A549 (cell line): ENCODE measurements at regions not wholly inside any gene's neighbourhood (a gene's known extent, or its start where the extent isn't known, plus 50 kb on each side); places are given as distances from the start of the nearest gene placed in this dataset.

Experiments
- CHD4 ChIP-seq: fragments of 200-600 bp; sonication (generic); IDR thresholded peaks from 2 replicates; pipeline ENCODE4 v1.6.1; 2016; ENCODE audit warnings: antibody characterized with exemption, mild to moderate bottlenecking, borderline replicate concordance
- CTCF ChIP-seq: fragments of >200 bp; sonication (Bioruptor Twin); formaldehyde crosslinking; IDR thresholded peaks from 3 replicates; pipeline ENCODE4 v1.5.1; 2016
- KDM1A ChIP-seq: fragments of 200-600 bp; sonication (generic); IDR thresholded peaks from 2 replicates; pipeline ENCODE4 v1.6.1; 2016; ENCODE audit warnings: low read depth, mild to moderate bottlenecking
- POLR2A ChIP-seq: IDR thresholded peaks from 2 replicates; pipeline ENCODE4 v1.6.1; 2012; ENCODE audit warnings: mild to moderate bottlenecking, low read length
- POLR2AphosphoS2 ChIP-seq: conservative IDR thresholded peaks from 2 replicates; pipeline ENCODE4 v1.6.1; 2012; ENCODE audit warnings: low read length, improper control_type of control experiment, inconsistent platforms
- ZSCAN20 ChIP-seq: fragments of 250-450 bp; sonication (Bioruptor Pico); IDR thresholded peaks from 2 replicates; pipeline ENCODE4 v1.8.0; 2022; ENCODE audit warnings: mild to moderate bottlenecking, moderate library complexity

GRCh38 chr7:16171928-16172327 is 249.4 kb downstream of the CRPPA start:
- TF ChIP-seq ZSCAN20 (CRISPR knock-in tag) (no peak), CTCF (no peak), POLR2A (no peak), POLR2AphosphoS2 (no peak), CHD4 (no peak), KDM1A (no peak)
